AG08396 (cell line): ENCODE measurements at regions not wholly inside any gene's neighbourhood (a gene's known extent, or its start where the extent isn't known, plus 50 kb on each side); places are given as distances from the start of the nearest gene placed in this dataset.

Experiments
- DNase-seq: peaks from one replicate; pipeline ENCODE4 v3.0.0; 2012; ENCODE audit warnings: low spot score, mixed read lengths

GRCh38 chr4:19711871-19712270, 539.8 kb upstream of the SLIT2 start:
- DNase-seq: peak; percentile 40

GRCh38 chr4:19707876-19708275, 543.8 kb upstream of the SLIT2 start:
- DNase-seq: no peak

GRCh38 chr4:19703391-19703790, 548.3 kb upstream of the SLIT2 start:
- DNase-seq: no peak

- DNase-seq: no peak
These were observed 550.7 kb upstream of the SLIT2 start for GRCh38 chr4:19700992-19701391.

- DNase-seq: no peak
These were observed 552.7 kb upstream of the SLIT2 start for GRCh38 chr4:19698961-19699360.

- DNase-seq: no peak
These were observed 556.9 kb upstream of the SLIT2 start for GRCh38 chr4:19694812-19695211.

GRCh38 chr4:19693936-19694570, 557.7 kb upstream of the SLIT2 start:
- DNase-seq: no peak

GRCh38 chr4:19689511-19689910, 562.2 kb upstream of the SLIT2 start:
- peak; percentile 54 for DNase-seq

- no peak for DNase-seq
These were observed 565.2 kb upstream of the SLIT2 start for GRCh38 chr4:19686456-19686855.

- DNase-seq: no peak
These were observed 567.6 kb upstream of the SLIT2 start for GRCh38 chr4:19684084-19684483.

- DNase-seq: no peak
These were observed 568.3 kb upstream of the SLIT2 start for GRCh38 chr4:19683426-19683825.

- no peak for DNase-seq
These were observed 574.5 kb upstream of the SLIT2 start for GRCh38 chr4:19677211-19677610.

GRCh38 chr4:19675172-19675811, 576.4 kb upstream of the SLIT2 start:
- DNase-seq: peak; percentile 15

GRCh38 chr4:19659101-19659500, 592.6 kb upstream of the SLIT2 start:
- DNase-seq: no peak

GRCh38 chr4:19657856-19658255, 593.8 kb upstream of the SLIT2 start:
- no peak for DNase-seq

GRCh38 chr4:19655666-19656065, 596.0 kb upstream of the SLIT2 start:
- no peak for DNase-seq

- no peak for DNase-seq
These were observed 600.5 kb upstream of the SLIT2 start for GRCh38 chr4:19650903-19651864.

GRCh38 chr4:19645589-19645988, 606.1 kb upstream of the SLIT2 start:
- DNase-seq: no peak

GRCh38 chr4:19636451-19636850, 615.3 kb upstream of the SLIT2 start:
- no peak for DNase-seq

GRCh38 chr4:19631814-19632213, 619.9 kb upstream of the SLIT2 start:
- DNase-seq: no peak

- no peak for DNase-seq
These were observed 627.8 kb upstream of the SLIT2 start for GRCh38 chr4:19623866-19624265.

GRCh38 chr4:19615086-19615689, 636.5 kb upstream of the SLIT2 start:
- DNase-seq: no peak
